Trophoblast cell (in vitro differentiated cells and primary cell): ENCODE measurements at regions not wholly inside any gene's neighbourhood (a gene's known extent, or its start where the extent isn't known, plus 50 kb on each side); places are given as distances from the start of the nearest gene placed in this dataset.

Source experiments
- DNase-seq, 2 donors: peaks; one replicate each; pipeline ENCODE4 v3.0.0-alpha.2; 2016
- H2AFZ ChIP-seq: 2 replicates; pipeline ENCODE4 v1.6.1; 2013; ENCODE audit warnings: low read length, moderate library complexity, mild to moderate bottlenecking; ENCODE audit not compliant: insufficient read depth, poor library complexity
- H2AK5ac ChIP-seq: 2 replicates; pipeline ENCODE4 v1.6.1; 2013; ENCODE audit warnings: mild to moderate bottlenecking, low read length
- H2BK120ac ChIP-seq: 2 replicates; pipeline ENCODE4 v1.6.1; 2013; ENCODE audit warnings: low read length, mild to moderate bottlenecking, moderate library complexity; ENCODE audit not compliant: insufficient read depth, poor library complexity
- H2BK12ac ChIP-seq: 2 replicates; pipeline ENCODE4 v1.6.1; 2013; ENCODE audit warnings: mild to moderate bottlenecking, low read length, moderate library complexity
- H2BK5ac ChIP-seq: 2 replicates; pipeline ENCODE4 v1.6.1; 2013; ENCODE audit warnings: low read length, low read depth, moderate library complexity, mild to moderate bottlenecking; ENCODE audit not compliant: poor library complexity
- H3K14ac ChIP-seq: 2 replicates; pipeline ENCODE4 v1.6.1; 2013; ENCODE audit warnings: mild to moderate bottlenecking, low read length
- H3K18ac ChIP-seq: 2 replicates; pipeline ENCODE4 v1.6.1; 2013; ENCODE audit warnings: mild to moderate bottlenecking, low read length
- H3K23ac ChIP-seq: 2 replicates; pipeline ENCODE4 v1.6.1; 2013; ENCODE audit warnings: low read length
- H3K27ac ChIP-seq: 2 replicates; pipeline ENCODE4 v1.5.1; 2013; ENCODE audit warnings: low read depth, mild to moderate bottlenecking, inconsistent platforms, low read length, moderate library complexity
- H3K27me3 ChIP-seq: 2 replicates; pipeline ENCODE4 v1.6.1; 2013; ENCODE audit warnings: inconsistent platforms, mild to moderate bottlenecking, low read length, moderate library complexity; ENCODE audit not compliant: insufficient read depth
- H3K36me3 ChIP-seq, 2 experiments: 1 replicate in 1 of 2; 2 replicates in 1 of 2; pipeline ENCODE4 v1.6.1; 2013; ENCODE audit warnings: low read length in 2 of 2, mild to moderate bottlenecking in 2 of 2, moderate library complexity in 1 of 2; ENCODE audit not compliant: insufficient read depth in 2 of 2, control insufficient read depth in 1 of 2
- H3K4ac ChIP-seq: 2 replicates; pipeline ENCODE4 v1.6.1; 2013; ENCODE audit warnings: low read depth, mild to moderate bottlenecking, low read length, moderate library complexity
- H3K4me1 ChIP-seq, 2 experiments: 1 replicate in 1 of 2; 2 replicates in 1 of 2; pipeline ENCODE4 v1.6.1; 2013; ENCODE audit warnings: low read length in 2 of 2, mild to moderate bottlenecking in 2 of 2, moderate library complexity in 1 of 2; ENCODE audit not compliant: insufficient read depth in 2 of 2, control insufficient read depth in 1 of 2
- H3K4me2 ChIP-seq: 2 replicates; pipeline ENCODE4 v1.6.1; 2013; ENCODE audit warnings: inconsistent platforms, mild to moderate bottlenecking, low read length, moderate library complexity
- H3K4me3 ChIP-seq: 2 replicates; pipeline ENCODE4 v1.5.1; 2013; ENCODE audit warnings: mild to moderate bottlenecking, low read depth, low read length, inconsistent platforms
- H3K79me1 ChIP-seq: one replicate; pipeline ENCODE4 v1.6.1; 2013; ENCODE audit warnings: low read length
- H3K79me2 ChIP-seq: 2 replicates; pipeline ENCODE4 v1.6.1; 2013; ENCODE audit warnings: low read length, mild to moderate bottlenecking; ENCODE audit not compliant: control insufficient read depth, insufficient read depth, poor library complexity
- H3K9ac ChIP-seq: 2 replicates; pipeline ENCODE4 v1.6.1; 2013; ENCODE audit warnings: mild to moderate bottlenecking, low read length
- H3K9me3 ChIP-seq: 2 replicates; pipeline ENCODE4 v1.6.1; 2013; ENCODE audit warnings: low read depth, mild to moderate bottlenecking, control low read depth, inconsistent platforms, low read length; ENCODE audit not compliant: insufficient read depth
- H4K12ac ChIP-seq: 2 replicates; pipeline ENCODE4 v1.6.1; 2013; ENCODE audit warnings: low read depth, mild to moderate bottlenecking, low read length, moderate library complexity
- H4K8ac ChIP-seq: 2 replicates; pipeline ENCODE4 v1.6.1; 2013; ENCODE audit warnings: low read depth, mild to moderate bottlenecking, low read length, moderate library complexity
- H4K91ac ChIP-seq: one replicate; pipeline ENCODE4 v1.6.1; 2013; ENCODE audit warnings: low read depth, mild to moderate bottlenecking, low read length, moderate library complexity
- WGBS: extraction: QIAGEN DNeasy Blood & Tissue Kit; methylation state at CpG from one replicate; pipeline ENCODE4 v1.1.7; 2013; ENCODE audit warnings: missing lambda C conversion rate; ENCODE audit not compliant: insufficient read length, insufficient coverage; ENCODE audit errors: extremely low coverage; 5-methylcytosine and 5-hydroxymethylcytosine counted together

- no peak overlapping the region for H3K18ac ChIP-seq
- H3K4ac ChIP-seq = no peak overlapping the region
- H2AFZ ChIP-seq = no peak overlapping the region
- no peaks in the 10 kb centered on the region for H3K79me1 ChIP-seq
- no peak overlapping the region for H2AK5ac ChIP-seq
- H3K9me3 ChIP-seq = no peaks in the 10 kb centered on the region
- H3K23ac ChIP-seq = no peak overlapping the region
- H3K79me2 ChIP-seq = no peaks in the 10 kb centered on the region
- no peak overlapping the region for H2BK120ac ChIP-seq
- H3K9ac ChIP-seq = no peak overlapping the region
- no peak overlapping the region for H2BK5ac ChIP-seq
- no peak for DNase-seq
- H3K36me3 ChIP-seq = no peaks in the 10 kb centered on the region
- H3K4me2 ChIP-seq = no peak overlapping the region
- no peak overlapping the region for H3K14ac ChIP-seq
- no CpG with 5 or more reads among the region's 19 CpGs for WGBS
- H3K27ac ChIP-seq = no peak overlapping the region
- H4K12ac ChIP-seq = no peak overlapping the region
- peaks cover 3% of the 10 kb centered on the region in 2 experiments for H3K4me1 ChIP-seq
- H4K8ac ChIP-seq = no peak overlapping the region
- H3K4me3 ChIP-seq = no peak overlapping the region
- no peak overlapping the region for H4K91ac ChIP-seq
- no peaks in the 10 kb centered on the region for H3K27me3 ChIP-seq
- H2BK12ac ChIP-seq = no peak overlapping the region
Observed at GRCh38 chr18:78673516-78674321, 305.9 kb upstream of the SALL3 start.

- Histone ChIP-seq H3K36me3 (no peaks in the 10 kb centered on the region), H3K27me3 (no peaks in the 10 kb centered on the region), H4K91ac (no peak overlapping the region), H2BK5ac (no peak overlapping the region), H3K4me1 (peaks cover 3% of the 10 kb centered on the region in 2 experiments), H2AFZ (no peak overlapping the region), H3K4me2 (no peak overlapping the region), H2BK12ac (no peak overlapping the region), H3K4me3 (no peak overlapping the region), H2BK120ac (no peak overlapping the region), H4K8ac (no peak overlapping the region), H3K4ac (no peak overlapping the region), H3K79me2 (no peaks in the 10 kb centered on the region), H3K23ac (no peak overlapping the region), H3K14ac (no peak overlapping the region), H3K9me3 (no peaks in the 10 kb centered on the region), H3K18ac (no peak overlapping the region), H3K27ac (no peak overlapping the region), H3K79me1 (no peaks in the 10 kb centered on the region), H4K12ac (no peak overlapping the region), H2AK5ac (no peak overlapping the region), H3K9ac (no peak overlapping the region)
- WGBS = no CpG with 5 or more reads among the region's 8 CpGs
- no peak for DNase-seq
Observed at GRCh38 chr18:78675231-78675630, 304.4 kb upstream of the SALL3 start.

- Histone ChIP-seq H2AFZ (no peak overlapping the region), H3K18ac (no peak overlapping the region), H3K27ac (no peak overlapping the region), H2BK5ac (no peak overlapping the region), H3K79me2 (no peaks in the 10 kb centered on the region), H3K9ac (no peak overlapping the region), H4K8ac (no peak overlapping the region), H2BK120ac (no peak overlapping the region), H3K23ac (no peak overlapping the region), H3K27me3 (no peaks in the 10 kb centered on the region), H2AK5ac (no peak overlapping the region), H4K12ac (no peak overlapping the region), H3K4ac (no peak overlapping the region), H3K9me3 (no peaks in the 10 kb centered on the region), H4K91ac (no peak overlapping the region), H3K4me3 (no peak overlapping the region), H2BK12ac (no peak overlapping the region), H3K14ac (no peak overlapping the region), H3K4me2 (no peak overlapping the region), H3K79me1 (no peaks in the 10 kb centered on the region), H3K4me1 (no peaks in the 10 kb centered on the region), H3K36me3 (no peaks in the 10 kb centered on the region)
- WGBS = no CpG with 5 or more reads among the region's 19 CpGs
- DNase-seq = no peak
Observed at GRCh38 chr18:78676622-78677482, 302.8 kb upstream of the SALL3 start.

- Histone ChIP-seq H4K91ac (no peak overlapping the region), H3K27ac (no peak overlapping the region), H3K4ac (no peak overlapping the region), H3K14ac (no peak overlapping the region), H3K4me1 (no peaks in the 10 kb centered on the region), H3K79me2 (no peaks in the 10 kb centered on the region), H4K8ac (no peak overlapping the region), H3K9me3 (no peaks in the 10 kb centered on the region), H4K12ac (no peak overlapping the region), H3K9ac (no peak overlapping the region), H2BK120ac (no peak overlapping the region), H3K23ac (no peak overlapping the region), H2BK5ac (no peak overlapping the region), H3K4me2 (no peak overlapping the region), H3K27me3 (no peaks in the 10 kb centered on the region), H3K4me3 (no peak overlapping the region), H3K36me3 (no peaks in the 10 kb centered on the region), H3K18ac (no peak overlapping the region), H2AFZ (no peak overlapping the region), H3K79me1 (no peaks in the 10 kb centered on the region), H2BK12ac (no peak overlapping the region), H2AK5ac (no peak overlapping the region)
- no CpG with 5 or more reads among the region's 25 CpGs for WGBS
- DNase-seq = no peak
Observed at GRCh38 chr18:78677483-78678317, 301.9 kb upstream of the SALL3 start.
